Stimulated activated CD4-positive, alpha-beta T cell treated with anti-CD3 and anti-CD28 coated beads, TNF-alpha, amount 100 ng/mL, for 48 hours (primary cell): ENCODE measurements at regions not wholly inside any gene's neighbourhood (a gene's known extent, or its start where the extent isn't known, plus 50 kb on each side); places are given as distances from the start of the nearest gene placed in this dataset.
"Not testable (repeated sequence)": the region's sequence is repeated elsewhere in the genome, so short reads cannot be mapped to it uniquely, and the experiment has no call there.

Experiments used
- DNase-seq, 3 donors: peaks; one replicate each; pipeline ENCODE4 v3.0.0-alpha.2; 2020; ENCODE audit warnings: low read depth in 3 of 3

DNA sequence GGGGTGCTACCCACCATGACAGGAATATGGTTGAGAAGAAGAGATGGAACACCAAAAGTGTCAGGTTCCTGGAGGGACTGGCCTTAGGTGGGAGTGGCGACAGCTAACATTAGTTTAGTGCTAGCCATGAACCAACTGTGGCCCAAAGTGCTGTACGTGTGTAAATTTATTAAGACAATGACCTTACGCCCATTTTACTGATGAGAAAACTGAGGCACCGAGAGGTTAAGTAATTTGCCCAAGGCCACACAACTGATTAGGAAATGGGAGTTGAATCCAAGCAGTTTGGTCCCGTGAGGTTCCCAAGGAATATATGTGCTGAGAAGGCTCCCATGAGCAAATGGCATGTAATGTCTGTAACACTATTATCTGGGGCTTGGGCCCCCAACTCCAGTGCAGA is 109.5 kb upstream of the SLC1A4 start:
- no peak for DNase-seq

- DNase-seq, result no peak
Measured at GRCh38 chr2:64880193-64880951, 108.8 kb upstream of the SLC1A4 start.

DNA sequence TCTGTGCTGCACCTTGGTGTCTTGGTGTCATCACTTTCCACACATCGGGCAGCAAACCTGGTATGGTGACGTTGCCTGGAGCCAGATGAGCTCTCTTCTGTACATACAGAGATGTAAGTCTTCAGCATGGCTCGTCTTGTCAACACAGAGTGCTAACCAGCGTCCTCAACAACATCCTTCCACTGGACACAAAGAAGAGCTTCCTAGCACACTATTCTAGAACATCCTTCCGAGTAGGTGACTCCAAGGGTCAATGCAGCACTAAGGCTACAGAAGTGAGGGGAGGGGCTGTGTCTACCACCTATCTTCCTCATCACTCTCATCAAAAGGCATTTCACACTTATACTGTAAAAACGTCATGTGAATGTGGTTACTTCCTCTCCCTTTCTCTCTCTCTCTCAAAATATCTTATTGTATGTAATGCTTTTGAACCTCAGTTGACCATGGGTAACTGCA is 108.1 kb upstream of the SLC1A4 start:
- DNase-seq, result no peak

- no peak for DNase-seq
Measured at GRCh38 chr2:64887565-64887964, 101.6 kb upstream of the SLC1A4 start.

DNA sequence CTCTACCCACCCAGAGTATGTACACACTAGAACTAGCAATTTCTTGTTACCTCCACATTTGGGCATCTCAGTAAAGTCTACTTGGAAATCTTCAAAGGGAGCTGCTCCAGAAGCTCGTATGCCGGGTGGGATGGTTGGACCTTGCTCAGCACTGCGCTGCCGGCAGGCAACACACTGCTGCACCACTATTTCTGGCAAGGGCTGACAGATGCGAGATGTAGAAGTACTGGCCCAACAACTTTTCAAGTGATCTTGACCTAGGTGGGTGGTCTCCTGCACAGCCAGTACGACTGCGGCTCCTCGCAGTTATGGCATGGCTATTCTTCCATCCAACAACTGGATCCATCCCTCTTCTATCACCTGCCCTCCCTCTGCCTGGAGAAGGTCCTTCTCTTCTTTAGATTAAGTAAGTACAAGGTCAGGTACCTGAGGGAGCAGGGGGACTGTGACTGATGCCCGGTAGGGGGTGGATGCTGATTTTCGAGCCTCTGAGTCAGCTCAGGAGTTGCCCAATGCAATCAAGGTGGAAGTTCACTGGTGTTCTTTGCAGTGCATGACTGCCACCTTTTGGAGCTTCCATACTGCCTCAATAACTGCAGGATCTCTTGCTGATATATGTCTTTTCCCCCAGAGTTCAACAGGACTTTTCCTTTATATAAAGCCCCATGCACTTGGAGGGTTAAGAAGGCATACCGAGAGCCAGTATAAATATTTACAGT is 100.4 kb upstream of the SLC1A4 start:
- DNase-seq, result no peak

DNA sequence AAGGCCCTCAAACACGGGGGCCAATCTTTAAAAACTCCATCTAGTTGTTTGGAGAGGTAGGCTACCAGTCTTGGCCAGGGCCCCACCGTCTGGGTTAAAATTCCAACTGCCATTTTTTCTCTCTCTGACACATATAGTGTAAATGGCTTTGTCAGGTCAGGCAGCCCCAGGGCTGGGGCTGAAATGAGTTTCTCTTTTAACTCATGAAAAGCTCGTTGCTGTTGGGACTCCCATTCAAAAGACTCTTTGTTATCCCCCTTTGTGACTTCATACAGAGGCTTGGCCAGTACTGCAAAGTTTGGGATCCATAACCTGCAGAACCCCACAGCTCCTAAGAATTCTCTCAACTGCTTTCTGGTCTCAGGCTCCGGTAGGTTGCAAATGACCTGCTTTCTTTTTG is 99.4 kb upstream of the SLC1A4 start:
- DNase-seq, result no peak

DNA sequence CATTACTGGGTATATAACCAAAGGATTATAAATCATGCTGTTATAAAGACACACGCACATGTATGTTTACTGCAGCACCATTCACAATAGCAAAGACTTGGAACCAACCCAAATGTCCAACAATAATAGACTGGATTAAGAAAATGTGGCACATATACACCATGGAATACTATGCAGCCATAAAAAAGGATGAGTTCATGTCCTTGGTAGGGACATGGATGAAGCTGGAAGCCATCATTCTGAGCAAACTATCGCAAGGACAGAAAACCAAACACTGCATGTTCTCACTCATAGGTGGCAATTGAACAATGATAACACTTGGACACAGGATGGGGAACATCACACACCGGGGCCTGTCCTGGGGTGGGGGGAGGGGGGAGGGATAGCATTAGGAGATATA is 92.6 kb upstream of the SLC1A4 start:
- DNase-seq, result not testable (repeated sequence)

GRCh38 chr2:64899081-64899865 is 89.9 kb upstream of the SLC1A4 start:
- DNase-seq, result no peak

DNA sequence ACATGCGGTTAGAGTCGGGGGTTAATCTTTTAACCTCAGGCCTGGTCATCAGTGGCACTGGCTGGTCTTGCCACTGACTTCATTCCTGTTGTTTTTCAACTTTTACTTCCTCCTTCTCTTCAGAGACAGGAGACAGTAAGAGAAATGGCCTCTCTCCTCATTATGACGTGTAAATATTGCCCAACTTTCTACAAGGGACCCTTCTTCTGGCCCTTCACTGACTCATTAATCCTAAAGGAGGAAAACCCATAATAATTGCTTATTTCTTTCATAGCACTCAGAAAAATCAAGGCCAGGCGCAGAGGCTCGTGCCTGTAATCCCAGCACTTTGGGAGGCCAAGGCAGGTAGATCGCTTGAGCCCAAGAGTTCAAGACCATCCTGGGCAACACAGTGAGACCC is 89.3 kb upstream of the SLC1A4 start:
- DNase-seq, result not testable (repeated sequence)

DNA sequence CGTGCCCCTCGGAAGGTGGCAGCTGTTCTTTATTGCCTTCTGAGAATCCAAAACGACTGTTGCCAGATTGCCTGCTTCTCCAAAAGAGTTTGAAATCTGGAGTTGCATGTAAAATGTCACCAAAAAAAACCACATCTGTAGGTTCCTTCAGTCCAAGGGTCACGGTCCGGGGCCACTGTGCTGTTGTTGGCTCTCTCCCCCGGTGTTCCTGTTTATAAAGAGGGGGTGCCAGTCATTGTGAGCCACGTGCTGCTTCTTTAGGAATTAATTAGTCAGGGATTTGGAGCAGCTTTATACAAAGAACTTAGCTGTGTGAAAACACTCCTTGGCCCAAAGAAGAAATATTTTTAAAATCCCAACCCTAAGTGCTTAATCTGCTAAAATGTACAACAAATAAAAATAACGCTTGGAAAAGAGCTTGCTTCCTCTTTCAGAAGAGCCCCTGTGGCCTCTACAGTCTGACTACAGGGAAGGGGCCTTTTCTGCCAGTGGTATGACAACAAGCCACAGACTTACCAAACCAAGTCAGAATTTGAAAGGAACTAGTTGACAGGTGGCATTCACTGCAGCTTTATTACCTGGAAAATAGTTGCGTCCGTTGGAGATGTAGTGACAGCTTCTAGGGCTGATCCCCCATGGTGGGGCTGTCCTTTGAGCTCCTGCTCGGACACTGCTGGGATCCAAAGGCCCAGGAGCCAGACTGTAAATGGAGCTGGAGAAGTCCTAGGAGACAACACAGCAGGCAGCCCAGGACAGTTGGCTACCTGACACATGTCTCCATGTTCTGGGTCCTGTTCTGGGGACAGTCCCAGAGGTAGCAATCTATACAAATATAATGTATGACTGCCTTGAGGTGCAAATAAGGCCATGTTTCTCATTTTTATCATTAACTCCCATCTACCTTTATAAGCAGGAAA is 84.5 kb upstream of the SLC1A4 start:
- no peak for DNase-seq

- no peak for DNase-seq
Measured at GRCh38 chr2:64905338-64906024, 83.7 kb upstream of the SLC1A4 start.

DNA sequence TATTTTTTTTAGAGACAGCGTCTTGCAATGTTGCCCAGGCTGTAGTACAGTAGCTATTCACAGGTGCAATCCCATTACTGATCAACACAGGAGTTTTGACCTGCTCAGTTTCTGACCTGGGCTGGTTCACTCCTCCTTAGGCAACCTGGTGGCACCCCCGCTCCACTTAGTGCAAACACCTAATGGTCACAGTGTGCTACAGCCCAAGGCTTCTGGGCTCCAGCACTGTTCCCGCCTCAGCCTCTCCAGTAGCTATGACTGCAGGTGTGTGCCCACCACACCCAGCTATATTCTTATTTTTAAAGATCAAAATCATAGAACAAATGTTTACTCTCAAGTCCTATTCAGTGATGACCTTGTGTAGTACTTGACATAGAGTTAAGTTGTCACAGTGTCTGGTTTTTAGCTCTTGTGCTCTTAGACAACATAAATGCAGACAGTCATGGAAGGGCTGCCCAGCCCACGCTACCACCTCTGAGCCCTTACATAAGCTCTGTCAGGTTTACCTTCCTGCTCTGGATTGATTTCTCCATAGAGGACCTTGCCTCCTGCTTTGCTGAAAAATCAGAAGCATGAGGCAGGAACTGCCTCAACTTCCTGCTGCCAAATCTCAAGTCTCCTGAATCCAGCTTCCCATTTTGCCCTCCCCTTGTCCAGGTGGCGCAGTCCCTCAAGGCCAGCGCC is 82.2 kb upstream of the SLC1A4 start:
- no peak for DNase-seq

- no peak for DNase-seq
Measured at GRCh38 chr2:64908406-64908805, 80.8 kb upstream of the SLC1A4 start.

DNA sequence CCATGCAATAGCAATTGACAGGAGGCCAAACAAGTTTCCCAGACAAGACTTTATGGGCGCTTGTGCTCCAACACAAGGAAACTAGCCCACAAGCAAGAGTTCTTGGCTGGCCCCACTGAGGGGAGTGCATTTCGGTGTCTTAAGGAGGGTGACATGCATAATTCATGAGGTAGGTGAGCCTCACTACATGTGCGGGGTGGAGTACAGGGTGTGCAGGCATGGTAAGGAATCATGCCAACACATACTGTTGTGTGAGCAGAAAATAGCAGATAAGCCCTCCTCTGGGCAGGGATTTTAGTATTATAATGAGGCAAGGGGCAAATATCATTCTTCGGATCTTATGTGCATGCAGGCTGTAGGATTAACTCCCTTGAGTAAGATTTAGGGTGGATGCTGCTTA is 78.7 kb upstream of the SLC1A4 start:
- no peak for DNase-seq

GRCh38 chr2:64910972-64911433 is 78.2 kb upstream of the SLC1A4 start:
- no peak for DNase-seq

- DNase-seq, result no peak
Measured at GRCh38 chr2:64913357-64913869, 75.8 kb upstream of the SLC1A4 start.

- no peak for DNase-seq
Measured at GRCh38 chr2:64914247-64914646, 75.0 kb upstream of the SLC1A4 start.

DNA sequence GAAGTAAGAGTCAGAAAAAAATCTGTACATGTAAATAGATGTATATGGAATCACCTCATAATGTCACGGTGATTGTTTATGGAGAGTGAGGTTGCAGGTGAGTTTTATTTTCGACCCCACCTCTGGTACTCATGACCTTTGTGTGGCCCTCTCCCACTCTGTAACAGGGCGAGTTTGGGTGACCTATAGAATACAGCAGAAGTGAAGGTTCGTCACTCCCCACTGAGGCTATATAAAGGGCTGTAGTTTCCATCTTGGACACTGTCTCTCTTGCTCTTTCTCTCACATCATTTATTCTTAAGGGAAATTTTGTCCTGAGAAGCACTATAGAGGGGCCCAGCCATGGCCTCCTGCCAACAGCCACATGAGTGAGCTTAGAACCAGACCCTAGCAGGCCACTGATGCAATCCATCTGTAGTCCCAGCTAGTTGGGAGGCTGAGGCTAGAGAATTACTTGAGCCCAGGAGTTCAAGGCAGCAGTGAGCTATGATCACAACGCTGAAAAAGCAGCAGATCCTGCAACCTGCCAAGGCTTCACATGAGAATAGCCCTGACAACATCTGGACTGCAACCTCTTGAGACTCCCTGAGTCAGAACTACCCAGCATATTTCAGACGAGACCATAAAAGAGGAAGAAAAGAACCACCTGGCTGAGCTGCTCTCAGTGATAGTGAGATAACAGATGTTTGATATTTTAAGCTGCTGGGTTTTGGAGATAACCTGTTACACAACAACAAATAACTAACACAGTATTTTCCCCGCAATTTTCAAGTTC is 74.3 kb upstream of the SLC1A4 start:
- no peak for DNase-seq

DNA sequence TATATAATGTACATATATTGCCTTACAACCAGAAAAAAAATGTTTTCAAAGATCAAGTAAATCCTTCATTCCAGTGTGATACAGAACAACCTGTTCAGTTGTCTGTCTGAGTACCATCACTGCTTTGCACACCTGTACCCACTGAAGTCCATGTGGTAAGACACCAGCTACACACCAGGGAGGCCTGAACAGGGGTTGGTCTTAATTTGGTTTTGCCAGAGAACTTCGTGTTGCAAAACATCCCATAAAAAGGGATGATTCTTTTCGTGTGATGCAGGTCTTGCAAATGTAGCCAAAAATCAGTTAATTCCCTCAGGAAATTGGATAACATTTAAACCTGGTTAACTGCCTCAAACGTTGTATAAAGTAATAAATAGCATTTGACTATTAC is 73.7 kb upstream of the SLC1A4 start:
- no peak for DNase-seq
